ENCODE measurements at regions not wholly inside any gene's neighbourhood (a gene's known extent, or its start where the extent isn't known, plus 50 kb on each side); places are given as distances from the start of the nearest gene placed in this dataset.

GRCh38 chr7:24192053-24192452 lies 91.9 kb upstream of the NPY start:
- no peak for TF ChIP-seq CTCF (IDR thresholded peaks at IDR 0.05)
- no peak for TF ChIP-seq POLR2A (IDR thresholded peaks at IDR 0.05)
